Lower leg skin (tissue), 3 donors: ENCODE measurements at regions not wholly inside any gene's neighbourhood (a gene's known extent, or its start where the extent isn't known, plus 50 kb on each side); places are given as distances from the start of the nearest gene placed in this dataset.

Source experiments
- POLR2A ChIP-seq, 2 donors: fragments of 450-650 bp; IDR thresholded peaks; one replicate each; pipeline ENCODE4 v1.6.1; 2016 to 2017; ENCODE audit warnings: antibody characterized with exemption in 2 of 2, mild to moderate bottlenecking in 1 of 2, moderate library complexity in 1 of 2
- TF ChIP-seq, protein P1 (sequence below), 3 donors: fragments of 450-650 bp; IDR thresholded peaks; one replicate each; pipeline ENCODE4 v1.5.1; 2016; ENCODE audit warnings: antibody characterized with exemption in 3 of 3, mild to moderate bottlenecking in 3 of 3, moderate library complexity in 2 of 3

DNA sequence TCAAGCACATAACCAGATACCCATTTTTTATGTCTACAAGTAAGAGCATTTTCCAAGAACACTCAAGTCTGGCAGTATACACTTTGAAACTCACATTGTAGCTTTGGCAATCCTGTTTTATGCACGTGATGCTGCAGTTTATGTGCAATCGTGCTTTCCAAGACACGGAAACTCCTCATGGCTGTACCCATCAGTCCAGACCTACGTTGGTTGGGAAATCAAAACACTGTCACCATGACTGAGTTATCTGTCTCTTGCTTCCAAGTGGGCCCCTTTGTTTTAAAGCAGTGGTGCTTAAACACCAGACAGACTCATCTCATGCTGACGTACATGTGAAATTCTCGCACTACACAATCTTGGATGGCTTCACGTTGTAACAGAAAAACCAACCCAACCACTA lies 192.8 kb downstream of the LTN1 start:
- no peak for TF ChIP-seq POLR2A (IDR thresholded peaks at IDR 0.05)
- TF ChIP-seq, protein P1, sequence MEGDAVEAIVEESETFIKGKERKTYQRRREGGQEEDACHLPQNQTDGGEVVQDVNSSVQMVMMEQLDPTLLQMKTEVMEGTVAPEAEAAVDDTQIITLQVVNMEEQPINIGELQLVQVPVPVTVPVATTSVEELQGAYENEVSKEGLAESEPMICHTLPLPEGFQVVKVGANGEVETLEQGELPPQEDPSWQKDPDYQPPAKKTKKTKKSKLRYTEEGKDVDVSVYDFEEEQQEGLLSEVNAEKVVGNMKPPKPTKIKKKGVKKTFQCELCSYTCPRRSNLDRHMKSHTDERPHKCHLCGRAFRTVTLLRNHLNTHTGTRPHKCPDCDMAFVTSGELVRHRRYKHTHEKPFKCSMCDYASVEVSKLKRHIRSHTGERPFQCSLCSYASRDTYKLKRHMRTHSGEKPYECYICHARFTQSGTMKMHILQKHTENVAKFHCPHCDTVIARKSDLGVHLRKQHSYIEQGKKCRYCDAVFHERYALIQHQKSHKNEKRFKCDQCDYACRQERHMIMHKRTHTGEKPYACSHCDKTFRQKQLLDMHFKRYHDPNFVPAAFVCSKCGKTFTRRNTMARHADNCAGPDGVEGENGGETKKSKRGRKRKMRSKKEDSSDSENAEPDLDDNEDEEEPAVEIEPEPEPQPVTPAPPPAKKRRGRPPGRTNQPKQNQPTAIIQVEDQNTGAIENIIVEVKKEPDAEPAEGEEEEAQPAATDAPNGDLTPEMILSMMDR (IDR thresholded peaks at IDR 0.05) = no peak
